ENCODE measurements at regions not wholly inside any gene's neighbourhood (a gene's known extent, or its start where the extent isn't known, plus 50 kb on each side); places are given as distances from the start of the nearest gene placed in this dataset.
"Not testable (repeated sequence)": the region's sequence is repeated elsewhere in the genome, so short reads cannot be mapped to it uniquely, and the experiment has no call there.

GRCh38 chrX:113389846-113390245 is 549.2 kb upstream of the AMOT start:
- Histone ChIP-seq H3K9me3 (ENCODE audit: low read length) (no peaks in the 10 kb centered on the region), H3K36me3 (ENCODE audit: insufficient read depth, low read length) (no peaks in the 10 kb centered on the region), H4K20me1 (ENCODE audit: insufficient read depth, low read length) (no peaks in the 10 kb centered on the region), H3K9me2 (ENCODE audit: insufficient read depth, low read length) (no peaks in the 10 kb centered on the region), H3K4me3 (ENCODE audit: low read depth, low read length, poor library complexity, severe bottlenecking) (no peak overlapping the region), H3K79me2 (ENCODE audit: insufficient read depth, low read depth, low read length) (no peaks in the 10 kb centered on the region), H3K4me1 (ENCODE audit: insufficient read depth, low read length, poor library complexity, severe bottlenecking) (no peaks in the 10 kb centered on the region), H3K4me2 (ENCODE audit: low read length) (no peak overlapping the region), H3K27ac (ENCODE audit: low read depth, low read length, poor library complexity, severe bottlenecking) (no peak overlapping the region), H2AFZ (ENCODE audit: low read length) (no peak overlapping the region)
- ChIA-PET POLR2A (no interaction called here), CTCF (ENCODE audit: unreplicated experiment) (no interaction called here)
- TF ChIP-seq EZH2phosphoT487 (IDR thresholded peaks at IDR 0.05; ENCODE audit: borderline replicate concordance, low read depth, low read length) (no peak), CTCF (conservative IDR thresholded peaks at IDR 0.05; ENCODE audit: low read length) (no peak)
- no peak for DNase-seq (ENCODE audit: low spot score)
- BruUV-seq (replicated peaks): no TSS peak
- intact Hi-C loops (cut with micrococcal nuclease; ENCODE audit: unreplicated experiment): no loop called here

- no peak overlapping the region for H3K4me3 ChIP-seq (ENCODE audit: low read depth, low read length, poor library complexity, severe bottlenecking)
- H3K9me2 ChIP-seq (ENCODE audit: insufficient read depth, low read length): no peaks in the 10 kb centered on the region
- H3K36me3 ChIP-seq (ENCODE audit: insufficient read depth, low read length): no peaks in the 10 kb centered on the region
- no peak overlapping the region for H2AFZ ChIP-seq (ENCODE audit: low read length)
- H3K9me3 ChIP-seq (ENCODE audit: low read length): no peaks in the 10 kb centered on the region
- CTCF ChIA-PET (ENCODE audit: unreplicated experiment): no interaction called here
- DNase-seq (ENCODE audit: low spot score): no peak
- TF ChIP-seq EZH2phosphoT487 (IDR thresholded peaks at IDR 0.05; ENCODE audit: borderline replicate concordance, low read depth, low read length) (no peak), CTCF (conservative IDR thresholded peaks at IDR 0.05; ENCODE audit: low read length) (no peak)
- no TSS peak for BruUV-seq (replicated peaks)
- no peak overlapping the region for H3K4me2 ChIP-seq (ENCODE audit: low read length)
- no peak overlapping the region for H3K27ac ChIP-seq (ENCODE audit: low read depth, low read length, poor library complexity, severe bottlenecking)
- H4K20me1 ChIP-seq (ENCODE audit: insufficient read depth, low read length): no peaks in the 10 kb centered on the region
- intact Hi-C loops (cut with micrococcal nuclease; ENCODE audit: unreplicated experiment): no loop called here
- no peaks in the 10 kb centered on the region for H3K4me1 ChIP-seq (ENCODE audit: insufficient read depth, low read length, poor library complexity, severe bottlenecking)
- POLR2A ChIA-PET: no interaction called here
- no peaks in the 10 kb centered on the region for H3K79me2 ChIP-seq (ENCODE audit: insufficient read depth, low read depth, low read length)
Observed at GRCh38 chrX:113384628-113385027, 544.0 kb upstream of the AMOT start.

GRCh38 chrX:113373421-113373820 is 532.8 kb upstream of the AMOT start:
- H3K27ac ChIP-seq (ENCODE audit: low read depth, low read length, poor library complexity, severe bottlenecking); intact Hi-C loops (cut with micrococcal nuclease; ENCODE audit: unreplicated experiment); BruUV-seq (replicated peaks); H3K4me3 ChIP-seq (ENCODE audit: low read depth, low read length, poor library complexity, severe bottlenecking); CTCF ChIA-PET (ENCODE audit: unreplicated experiment); H3K9me2 ChIP-seq (ENCODE audit: insufficient read depth, low read length); H3K9me3 ChIP-seq (ENCODE audit: low read length); DNase-seq (ENCODE audit: low spot score); H3K79me2 ChIP-seq (ENCODE audit: insufficient read depth, low read depth, low read length); H2AFZ ChIP-seq (ENCODE audit: low read length); H4K20me1 ChIP-seq (ENCODE audit: insufficient read depth, low read length); POLR2A ChIA-PET; H3K4me2 ChIP-seq (ENCODE audit: low read length); H3K4me1 ChIP-seq (ENCODE audit: insufficient read depth, low read length, poor library complexity, severe bottlenecking); H3K36me3 ChIP-seq (ENCODE audit: insufficient read depth, low read length): not testable (repeated sequence)

All from OCI-LY7 (cell line).